WTC11 (cell line): ENCODE measurements at regions not wholly inside any gene's neighbourhood (a gene's known extent, or its start where the extent isn't known, plus 50 kb on each side); places are given as distances from the start of the nearest gene placed in this dataset.

Experiments used
- ATAC-seq: fragments of 200-7000 bp; cut with Tn5 transposase; 2 replicates; pipeline ENCODE4 v1.10.0; 2021; ENCODE audit warnings: mild to moderate bottlenecking, moderate library complexity
- CTCF ChIA-PET: fragments of 300-600 bp; sonication (Branson Sonifier 250); formaldehyde crosslinking; loops from one replicate; lab custom pipeline; 2021; ENCODE audit warnings: antibody characterized with exemption; lab: Charles Lee
- POLR2A ChIA-PET: fragments of 350-600 bp; sonication (Branson Sonifier 250); formaldehyde crosslinking; loops from one replicate; lab custom pipeline; 2021; ENCODE audit warnings: antibody characterized with exemption; lab: Charles Lee
- DNase-seq: peaks from one replicate; pipeline ENCODE4 v3.0.0; 2021; ENCODE audit warnings: low spot score
- H3K27ac Mint-ChIP-seq: 2 replicates; pipeline ENCODE4 v1.8.0; 2021; ENCODE audit warnings: mixed read lengths
- H3K27me3 Mint-ChIP-seq: 2 replicates; pipeline ENCODE4 v1.8.0; 2021; ENCODE audit warnings: low read depth, mild to moderate bottlenecking, moderate library complexity, mixed read lengths
- H3K36me3 Mint-ChIP-seq: 2 replicates; pipeline ENCODE4 v1.8.0; 2021; ENCODE audit warnings: mixed read lengths
- H3K4me1 Mint-ChIP-seq: 2 replicates; pipeline ENCODE4 v1.8.0; 2022; ENCODE audit warnings: mixed read lengths
- H3K4me3 Mint-ChIP-seq: 2 replicates; pipeline ENCODE4 v1.8.0; 2021; ENCODE audit warnings: mild to moderate bottlenecking, moderate library complexity, mixed read lengths
- H3K9me3 Mint-ChIP-seq: 2 replicates; pipeline ENCODE4 v1.8.0; 2021; ENCODE audit warnings: mixed read lengths
- CBFB ChIP-seq: sonication (generic); formaldehyde crosslinking; IDR thresholded peaks from 2 replicates; pipeline ENCODE4 v1.8.1; 2022; ENCODE audit warnings: mild to moderate bottlenecking, low read depth, missing genetic modification reagents
- EMX1 ChIP-seq: fragments of 250-450 bp; sonication (Bioruptor Pico); IDR thresholded peaks from 2 replicates; pipeline ENCODE4 v1.8.0; 2021; ENCODE audit warnings: mild to moderate bottlenecking
- ESRRA ChIP-seq: sonication (generic); formaldehyde crosslinking; IDR thresholded peaks from 2 replicates; pipeline ENCODE4 v1.8.1; 2022; ENCODE audit warnings: mild to moderate bottlenecking, missing genetic modification reagents, borderline replicate concordance
- GTF2I ChIP-seq: fragments of 250-450 bp; sonication (Bioruptor Pico); conservative IDR thresholded peaks from 2 replicates; pipeline ENCODE4 v1.4.0; 2021; ENCODE audit warnings: mild to moderate bottlenecking
- HMGA2 ChIP-seq: fragments of 250-450 bp; sonication (Bioruptor Pico); IDR thresholded peaks from 2 replicates; pipeline ENCODE4 v1.4.0; 2021; ENCODE audit warnings: mild to moderate bottlenecking, moderate library complexity
- NFATC4 ChIP-seq: fragments of 250-450 bp; sonication (Bioruptor Pico); IDR thresholded peaks from 2 replicates; pipeline ENCODE4 v1.9.0; 2021; ENCODE audit warnings: mild to moderate bottlenecking
- NR2C2 ChIP-seq: sonication (generic); formaldehyde crosslinking; IDR thresholded peaks from 2 replicates; pipeline ENCODE4 v1.8.0; 2022; ENCODE audit warnings: mild to moderate bottlenecking, missing genetic modification reagents
- OVOL2 ChIP-seq: fragments of 250-450 bp; sonication (Bioruptor Pico); IDR thresholded peaks from 2 replicates; pipeline ENCODE4 v1.9.0; 2021; ENCODE audit warnings: mild to moderate bottlenecking, borderline replicate concordance
- PRRX2 ChIP-seq: fragments of 250-450 bp; sonication (Bioruptor Pico); IDR thresholded peaks from 2 replicates; pipeline ENCODE4 v1.8.0; 2021; ENCODE audit warnings: mild to moderate bottlenecking
- SOX15 ChIP-seq: fragments of 250-450 bp; sonication (Bioruptor Pico); IDR thresholded peaks from 2 replicates; pipeline ENCODE4 v1.9.0; 2021; ENCODE audit warnings: mild to moderate bottlenecking
- TEAD4 ChIP-seq: sonication (generic); formaldehyde crosslinking; IDR thresholded peaks from 2 replicates; pipeline ENCODE4 v1.8.0; 2022; ENCODE audit warnings: mild to moderate bottlenecking, missing genetic modification reagents
- ZBTB21 ChIP-seq: sonication (generic); formaldehyde crosslinking; IDR thresholded peaks from 2 replicates; pipeline ENCODE4 v1.8.1; 2023; ENCODE audit warnings: mild to moderate bottlenecking, missing genetic modification reagents, borderline replicate concordance
- TF ChIP-seq, protein P1 (sequence below): sonication (generic); formaldehyde crosslinking; IDR thresholded peaks from 2 replicates; pipeline ENCODE4 v1.8.0; 2023; ENCODE audit warnings: mild to moderate bottlenecking, missing genetic modification reagents
- TF ChIP-seq, protein P2 (sequence below): sonication (generic); formaldehyde crosslinking; IDR thresholded peaks from 2 replicates; pipeline ENCODE4 v1.8.1; 2022; ENCODE audit warnings: low read depth, missing genetic modification reagents, borderline replicate concordance
- TF ChIP-seq, protein P3 (sequence below): fragments of 250-450 bp; sonication (Bioruptor Pico); IDR thresholded peaks from 2 replicates; pipeline ENCODE4 v1.9.0; 2021; ENCODE audit warnings: mild to moderate bottlenecking, borderline replicate concordance
- TF ChIP-seq, protein P4 (sequence below): fragments of 250-450 bp; sonication (Bioruptor Pico); IDR thresholded peaks from 2 replicates; pipeline ENCODE4 v1.9.0; 2021; ENCODE audit warnings: mild to moderate bottlenecking
- TF ChIP-seq, protein P5 (sequence below): sonication (generic); formaldehyde crosslinking; IDR thresholded peaks from 2 replicates; pipeline ENCODE4 v1.8.1; 2023; ENCODE audit warnings: mild to moderate bottlenecking, missing genetic modification reagents

DNA sequence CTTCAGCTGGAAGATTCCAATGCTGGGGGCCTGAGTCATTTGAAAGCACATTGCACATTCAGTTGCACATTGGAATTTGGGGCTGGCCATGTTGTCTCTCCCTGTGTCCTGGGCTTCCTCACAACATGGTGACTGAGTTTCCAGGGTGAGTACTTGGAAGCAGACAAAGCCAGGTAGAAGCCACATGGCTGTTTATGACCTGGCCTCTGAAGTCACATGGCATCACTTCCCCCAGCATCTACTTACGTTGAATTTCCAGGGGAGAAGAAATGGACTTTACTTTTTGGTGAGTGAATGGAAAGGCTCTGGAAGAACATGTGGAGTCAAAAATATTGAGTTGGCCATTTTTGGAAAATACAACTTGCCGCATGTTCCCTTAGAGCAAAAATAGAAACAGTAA is 155.5 kb downstream of the LINC00237 start:
- H3K27me3 Mint-ChIP-seq, result peaks cover 2% of the 10 kb centered on the region; the same call in 1 of the 2 replicates
- DNase-seq (no peak), ATAC-seq (no peak)
- H3K4me1 Mint-ChIP-seq, result no peaks in the 10 kb centered on the region
- peaks cover 6% of the 10 kb centered on the region for H3K36me3 Mint-ChIP-seq
- H3K9me3 Mint-ChIP-seq, result peaks cover 16% of the 10 kb centered on the region
- ChIA-PET POLR2A (no interaction called here), CTCF (no interaction called here)
- no peak overlapping the region for H3K27ac Mint-ChIP-seq
- TF ChIP-seq, protein P1, sequence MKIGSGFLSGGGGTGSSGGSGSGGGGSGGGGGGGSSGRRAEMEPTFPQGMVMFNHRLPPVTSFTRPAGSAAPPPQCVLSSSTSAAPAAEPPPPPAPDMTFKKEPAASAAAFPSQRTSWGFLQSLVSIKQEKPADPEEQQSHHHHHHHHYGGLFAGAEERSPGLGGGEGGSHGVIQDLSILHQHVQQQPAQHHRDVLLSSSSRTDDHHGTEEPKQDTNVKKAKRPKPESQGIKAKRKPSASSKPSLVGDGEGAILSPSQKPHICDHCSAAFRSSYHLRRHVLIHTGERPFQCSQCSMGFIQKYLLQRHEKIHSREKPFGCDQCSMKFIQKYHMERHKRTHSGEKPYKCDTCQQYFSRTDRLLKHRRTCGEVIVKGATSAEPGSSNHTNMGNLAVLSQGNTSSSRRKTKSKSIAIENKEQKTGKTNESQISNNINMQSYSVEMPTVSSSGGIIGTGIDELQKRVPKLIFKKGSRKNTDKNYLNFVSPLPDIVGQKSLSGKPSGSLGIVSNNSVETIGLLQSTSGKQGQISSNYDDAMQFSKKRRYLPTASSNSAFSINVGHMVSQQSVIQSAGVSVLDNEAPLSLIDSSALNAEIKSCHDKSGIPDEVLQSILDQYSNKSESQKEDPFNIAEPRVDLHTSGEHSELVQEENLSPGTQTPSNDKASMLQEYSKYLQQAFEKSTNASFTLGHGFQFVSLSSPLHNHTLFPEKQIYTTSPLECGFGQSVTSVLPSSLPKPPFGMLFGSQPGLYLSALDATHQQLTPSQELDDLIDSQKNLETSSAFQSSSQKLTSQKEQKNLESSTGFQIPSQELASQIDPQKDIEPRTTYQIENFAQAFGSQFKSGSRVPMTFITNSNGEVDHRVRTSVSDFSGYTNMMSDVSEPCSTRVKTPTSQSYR, result no peak
- TF ChIP-seq SOX15, result no peak
- no peak for TF ChIP-seq CBFB (CRISPR knock-in tag)
- no peak for TF ChIP-seq NFATC4 (CRISPR knock-in tag)
- no peak for TF ChIP-seq NR2C2
- no peak for TF ChIP-seq GTF2I
- TF ChIP-seq, protein P2, sequence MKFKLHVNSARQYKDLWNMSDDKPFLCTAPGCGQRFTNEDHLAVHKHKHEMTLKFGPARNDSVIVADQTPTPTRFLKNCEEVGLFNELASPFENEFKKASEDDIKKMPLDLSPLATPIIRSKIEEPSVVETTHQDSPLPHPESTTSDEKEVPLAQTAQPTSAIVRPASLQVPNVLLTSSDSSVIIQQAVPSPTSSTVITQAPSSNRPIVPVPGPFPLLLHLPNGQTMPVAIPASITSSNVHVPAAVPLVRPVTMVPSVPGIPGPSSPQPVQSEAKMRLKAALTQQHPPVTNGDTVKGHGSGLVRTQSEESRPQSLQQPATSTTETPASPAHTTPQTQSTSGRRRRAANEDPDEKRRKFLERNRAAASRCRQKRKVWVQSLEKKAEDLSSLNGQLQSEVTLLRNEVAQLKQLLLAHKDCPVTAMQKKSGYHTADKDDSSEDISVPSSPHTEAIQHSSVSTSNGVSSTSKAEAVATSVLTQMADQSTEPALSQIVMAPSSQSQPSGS (CRISPR knock-in tag), result no peak
- TF ChIP-seq ZBTB21 (CRISPR knock-in tag), result no peak
- TF ChIP-seq EMX1 (CRISPR knock-in tag), result no peak
- no peak for TF ChIP-seq TEAD4 (CRISPR knock-in tag)
- TF ChIP-seq, protein P3, sequence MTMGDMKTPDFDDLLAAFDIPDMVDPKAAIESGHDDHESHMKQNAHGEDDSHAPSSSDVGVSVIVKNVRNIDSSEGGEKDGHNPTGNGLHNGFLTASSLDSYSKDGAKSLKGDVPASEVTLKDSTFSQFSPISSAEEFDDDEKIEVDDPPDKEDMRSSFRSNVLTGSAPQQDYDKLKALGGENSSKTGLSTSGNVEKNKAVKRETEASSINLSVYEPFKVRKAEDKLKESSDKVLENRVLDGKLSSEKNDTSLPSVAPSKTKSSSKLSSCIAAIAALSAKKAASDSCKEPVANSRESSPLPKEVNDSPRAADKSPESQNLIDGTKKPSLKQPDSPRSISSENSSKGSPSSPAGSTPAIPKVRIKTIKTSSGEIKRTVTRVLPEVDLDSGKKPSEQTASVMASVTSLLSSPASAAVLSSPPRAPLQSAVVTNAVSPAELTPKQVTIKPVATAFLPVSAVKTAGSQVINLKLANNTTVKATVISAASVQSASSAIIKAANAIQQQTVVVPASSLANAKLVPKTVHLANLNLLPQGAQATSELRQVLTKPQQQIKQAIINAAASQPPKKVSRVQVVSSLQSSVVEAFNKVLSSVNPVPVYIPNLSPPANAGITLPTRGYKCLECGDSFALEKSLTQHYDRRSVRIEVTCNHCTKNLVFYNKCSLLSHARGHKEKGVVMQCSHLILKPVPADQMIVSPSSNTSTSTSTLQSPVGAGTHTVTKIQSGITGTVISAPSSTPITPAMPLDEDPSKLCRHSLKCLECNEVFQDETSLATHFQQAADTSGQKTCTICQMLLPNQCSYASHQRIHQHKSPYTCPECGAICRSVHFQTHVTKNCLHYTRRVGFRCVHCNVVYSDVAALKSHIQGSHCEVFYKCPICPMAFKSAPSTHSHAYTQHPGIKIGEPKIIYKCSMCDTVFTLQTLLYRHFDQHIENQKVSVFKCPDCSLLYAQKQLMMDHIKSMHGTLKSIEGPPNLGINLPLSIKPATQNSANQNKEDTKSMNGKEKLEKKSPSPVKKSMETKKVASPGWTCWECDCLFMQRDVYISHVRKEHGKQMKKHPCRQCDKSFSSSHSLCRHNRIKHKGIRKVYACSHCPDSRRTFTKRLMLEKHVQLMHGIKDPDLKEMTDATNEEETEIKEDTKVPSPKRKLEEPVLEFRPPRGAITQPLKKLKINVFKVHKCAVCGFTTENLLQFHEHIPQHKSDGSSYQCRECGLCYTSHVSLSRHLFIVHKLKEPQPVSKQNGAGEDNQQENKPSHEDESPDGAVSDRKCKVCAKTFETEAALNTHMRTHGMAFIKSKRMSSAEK (CRISPR knock-in tag), result no peak
- TF ChIP-seq HMGA2, result no peak
- no peak for TF ChIP-seq PRRX2 (CRISPR knock-in tag)
- no peak for TF ChIP-seq ESRRA (CRISPR knock-in tag)
- TF ChIP-seq, protein P4, sequence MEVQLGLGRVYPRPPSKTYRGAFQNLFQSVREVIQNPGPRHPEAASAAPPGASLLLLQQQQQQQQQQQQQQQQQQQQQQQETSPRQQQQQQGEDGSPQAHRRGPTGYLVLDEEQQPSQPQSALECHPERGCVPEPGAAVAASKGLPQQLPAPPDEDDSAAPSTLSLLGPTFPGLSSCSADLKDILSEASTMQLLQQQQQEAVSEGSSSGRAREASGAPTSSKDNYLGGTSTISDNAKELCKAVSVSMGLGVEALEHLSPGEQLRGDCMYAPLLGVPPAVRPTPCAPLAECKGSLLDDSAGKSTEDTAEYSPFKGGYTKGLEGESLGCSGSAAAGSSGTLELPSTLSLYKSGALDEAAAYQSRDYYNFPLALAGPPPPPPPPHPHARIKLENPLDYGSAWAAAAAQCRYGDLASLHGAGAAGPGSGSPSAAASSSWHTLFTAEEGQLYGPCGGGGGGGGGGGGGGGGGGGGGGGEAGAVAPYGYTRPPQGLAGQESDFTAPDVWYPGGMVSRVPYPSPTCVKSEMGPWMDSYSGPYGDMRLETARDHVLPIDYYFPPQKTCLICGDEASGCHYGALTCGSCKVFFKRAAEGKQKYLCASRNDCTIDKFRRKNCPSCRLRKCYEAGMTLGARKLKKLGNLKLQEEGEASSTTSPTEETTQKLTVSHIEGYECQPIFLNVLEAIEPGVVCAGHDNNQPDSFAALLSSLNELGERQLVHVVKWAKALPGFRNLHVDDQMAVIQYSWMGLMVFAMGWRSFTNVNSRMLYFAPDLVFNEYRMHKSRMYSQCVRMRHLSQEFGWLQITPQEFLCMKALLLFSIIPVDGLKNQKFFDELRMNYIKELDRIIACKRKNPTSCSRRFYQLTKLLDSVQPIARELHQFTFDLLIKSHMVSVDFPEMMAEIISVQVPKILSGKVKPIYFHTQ, result no peak
- no peak for TF ChIP-seq OVOL2 (CRISPR knock-in tag)
- TF ChIP-seq, protein P5, sequence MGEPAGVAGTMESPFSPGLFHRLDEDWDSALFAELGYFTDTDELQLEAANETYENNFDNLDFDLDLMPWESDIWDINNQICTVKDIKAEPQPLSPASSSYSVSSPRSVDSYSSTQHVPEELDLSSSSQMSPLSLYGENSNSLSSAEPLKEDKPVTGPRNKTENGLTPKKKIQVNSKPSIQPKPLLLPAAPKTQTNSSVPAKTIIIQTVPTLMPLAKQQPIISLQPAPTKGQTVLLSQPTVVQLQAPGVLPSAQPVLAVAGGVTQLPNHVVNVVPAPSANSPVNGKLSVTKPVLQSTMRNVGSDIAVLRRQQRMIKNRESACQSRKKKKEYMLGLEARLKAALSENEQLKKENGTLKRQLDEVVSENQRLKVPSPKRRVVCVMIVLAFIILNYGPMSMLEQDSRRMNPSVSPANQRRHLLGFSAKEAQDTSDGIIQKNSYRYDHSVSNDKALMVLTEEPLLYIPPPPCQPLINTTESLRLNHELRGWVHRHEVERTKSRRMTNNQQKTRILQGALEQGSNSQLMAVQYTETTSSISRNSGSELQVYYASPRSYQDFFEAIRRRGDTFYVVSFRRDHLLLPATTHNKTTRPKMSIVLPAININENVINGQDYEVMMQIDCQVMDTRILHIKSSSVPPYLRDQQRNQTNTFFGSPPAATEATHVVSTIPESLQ (CRISPR knock-in tag), result no peak
- H3K4me3 Mint-ChIP-seq, result no peak overlapping the region
